ENCODE measurements at regions not wholly inside any gene's neighbourhood (a gene's known extent, or its start where the extent isn't known, plus 50 kb on each side); places are given as distances from the start of the nearest gene placed in this dataset.

DNA sequence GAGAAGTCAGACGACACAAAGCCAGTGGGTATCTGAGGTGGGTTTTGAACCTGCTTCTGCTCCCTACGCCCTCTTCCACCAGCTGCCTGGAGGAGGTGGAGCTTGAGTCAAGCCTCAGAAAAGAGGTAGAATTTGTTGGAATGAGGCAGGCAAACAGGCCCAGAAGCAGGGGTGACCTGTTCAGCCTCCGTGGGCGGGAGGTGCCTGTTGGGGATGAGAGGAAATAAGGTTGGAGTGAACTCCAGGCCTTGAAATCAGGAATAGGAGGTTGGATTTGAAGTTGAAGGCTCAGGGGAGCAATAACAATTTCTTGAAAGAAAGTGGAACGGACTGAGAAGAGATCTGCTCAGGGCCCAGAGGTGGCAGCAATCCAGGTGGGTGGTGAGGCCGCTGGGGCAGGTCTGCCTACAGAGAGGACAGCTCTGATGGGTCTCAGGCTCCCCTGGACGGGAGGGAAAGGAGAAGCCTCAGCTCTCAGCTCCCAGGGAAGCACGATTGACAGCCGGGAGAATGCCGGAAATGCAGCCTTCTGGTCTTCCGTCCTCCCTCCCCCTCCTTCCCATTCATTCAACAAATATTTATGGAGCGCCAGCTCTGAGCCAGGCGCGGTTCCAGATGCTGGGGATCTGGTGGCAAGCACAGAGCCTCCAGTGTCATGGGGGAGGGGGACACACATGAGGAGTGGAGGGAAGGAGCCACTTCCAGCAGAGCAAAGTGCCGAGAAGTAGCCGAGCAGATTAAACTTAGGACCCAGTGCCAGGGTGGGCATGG lies 61.9 kb upstream of the CIBAR2 start:
- DNase-seq (ENCODE audit: low read depth): no peak

- DNase-seq (ENCODE audit: low read depth): no peak
These were observed 62.8 kb upstream of the CIBAR2 start for GRCh38 chr16:85174871-85175723.

DNA sequence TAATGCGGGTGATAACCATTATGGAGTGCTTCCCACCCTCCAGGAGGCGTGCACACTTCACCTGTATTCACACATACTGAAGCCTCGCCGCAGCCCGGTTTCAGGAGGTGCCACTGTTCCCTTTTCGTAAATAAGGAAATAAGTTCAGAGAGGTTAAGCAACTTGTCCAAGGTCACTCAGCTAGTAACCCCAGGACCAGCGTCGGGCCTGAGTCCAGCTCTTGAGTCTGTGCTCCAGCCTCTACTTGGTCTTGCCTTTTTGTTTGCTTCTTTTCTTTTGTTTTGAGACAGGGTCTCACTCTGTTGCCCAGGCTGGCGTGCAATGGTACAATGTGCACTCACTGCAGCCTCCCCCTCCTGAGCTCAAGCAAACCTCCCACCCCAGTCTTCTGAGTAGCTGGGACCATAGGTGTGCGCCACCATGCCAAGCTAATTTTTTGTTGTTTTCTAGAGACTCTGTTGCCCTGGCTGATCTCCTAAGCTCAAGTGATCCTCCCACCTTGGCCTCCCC lies 63.5 kb upstream of the CIBAR2 start:
- no peak for DNase-seq (ENCODE audit: low read depth)

- DNase-seq (ENCODE audit: low read depth): no peak
These were observed 64.5 kb upstream of the CIBAR2 start for GRCh38 chr16:85176541-85177447.

- no peak for DNase-seq (ENCODE audit: low read depth)
These were observed 65.2 kb upstream of the CIBAR2 start for GRCh38 chr16:85177448-85177846.

DNA sequence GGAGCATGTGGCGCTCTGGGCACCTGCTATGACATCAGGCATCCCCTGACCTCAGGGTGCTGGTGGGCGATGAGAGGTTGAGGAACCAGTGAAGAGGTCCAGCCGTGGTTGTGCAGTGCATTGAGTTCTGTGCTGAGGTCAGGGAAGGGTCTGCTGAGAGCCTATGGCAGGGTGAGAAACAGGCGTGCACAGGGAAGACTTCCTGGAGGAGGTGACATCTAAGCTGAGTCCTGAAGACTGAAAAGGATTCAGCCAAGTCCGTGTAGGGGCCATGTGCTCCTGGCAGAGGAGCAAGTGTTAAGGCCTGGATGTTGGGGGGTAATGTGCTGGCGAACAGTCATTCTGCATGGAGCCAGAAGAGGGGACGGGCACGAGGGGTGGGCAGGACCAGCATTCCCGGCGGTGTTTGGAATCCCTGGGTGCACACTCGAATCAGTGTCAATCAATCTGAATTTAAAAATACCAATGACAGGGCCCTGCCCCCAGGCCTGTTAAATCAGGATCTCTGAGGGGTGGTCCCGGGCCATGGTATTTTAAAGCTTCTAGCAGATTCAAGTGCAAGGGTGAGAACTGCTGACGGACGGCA lies 65.8 kb upstream of the CIBAR2 start:
- no peak for DNase-seq (ENCODE audit: low read depth)

- DNase-seq (ENCODE audit: low read depth): no peak
These were observed 66.3 kb upstream of the CIBAR2 start for GRCh38 chr16:85178596-85178995.

DNA sequence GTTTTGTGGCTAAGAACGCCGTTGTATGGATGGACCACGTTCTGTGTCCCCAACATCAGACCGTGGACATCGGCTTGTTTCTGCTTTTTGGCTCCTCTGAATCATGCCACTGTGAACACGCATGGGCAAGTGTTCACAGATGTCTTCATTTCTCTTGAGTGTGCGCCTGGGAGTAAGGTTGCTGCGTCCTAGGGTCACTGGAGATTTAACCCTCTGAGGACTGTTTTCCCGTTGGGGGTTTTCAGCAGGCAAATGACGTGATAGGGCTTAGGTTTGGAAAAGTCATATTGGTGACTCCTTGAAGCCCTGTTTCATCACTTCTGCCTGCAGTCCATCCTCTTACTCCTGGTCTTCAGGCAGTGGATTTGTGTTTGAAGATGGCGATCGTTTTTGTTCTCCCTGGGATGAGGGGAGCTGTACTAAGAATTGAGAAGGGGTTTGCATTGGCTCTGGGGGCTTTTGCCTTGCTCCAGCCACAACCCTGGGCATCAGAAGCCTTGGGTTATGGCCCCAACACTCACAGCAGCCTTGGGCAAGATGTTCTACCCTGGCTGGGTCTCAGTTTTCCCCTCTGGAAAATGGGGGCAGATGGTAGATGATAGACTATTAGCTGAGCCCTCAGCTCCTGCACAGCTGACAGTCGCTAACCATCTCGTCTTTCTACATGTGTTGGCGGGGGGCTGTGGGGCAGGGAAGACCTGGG lies 67.2 kb upstream of the CIBAR2 start:
- no peak for DNase-seq (ENCODE audit: low read depth)

DNA sequence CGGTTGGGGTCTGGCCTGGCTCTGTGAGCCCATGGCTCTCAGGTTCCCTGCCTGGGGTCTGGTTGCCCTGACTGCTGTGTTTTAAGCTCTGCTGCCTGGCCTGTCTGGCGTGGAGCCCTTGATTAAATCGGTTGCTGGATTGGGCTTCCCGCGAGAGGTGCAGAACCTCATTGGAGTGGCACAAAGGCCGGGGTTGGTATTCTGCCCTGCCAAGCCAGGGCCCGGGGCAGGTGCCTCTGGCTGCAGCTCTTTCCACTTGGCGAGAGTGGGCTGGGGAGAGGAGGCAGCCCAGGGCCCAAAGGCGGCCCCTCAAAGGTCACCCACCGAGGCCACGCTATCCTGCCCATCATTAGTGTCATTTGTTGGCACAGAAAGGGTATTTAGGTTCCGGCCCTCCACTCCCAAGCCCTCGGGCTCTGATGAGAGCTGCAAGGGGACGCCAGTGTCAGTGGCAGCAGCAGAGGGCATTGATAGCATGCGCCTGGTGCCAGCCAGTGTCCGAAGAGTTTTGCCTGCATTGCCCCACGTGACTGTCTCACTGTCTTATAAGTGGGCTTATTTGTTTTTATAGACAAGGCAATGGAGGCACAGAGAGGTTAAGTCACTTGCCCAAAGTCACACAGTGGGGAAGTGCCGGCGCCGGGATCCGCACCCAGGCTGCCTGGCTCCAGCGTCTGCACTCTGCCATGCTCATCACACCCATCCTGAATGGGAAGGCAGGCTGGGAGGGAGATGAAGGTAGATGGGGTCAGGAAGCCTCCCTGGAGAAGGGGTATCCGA lies 68.0 kb upstream of the CIBAR2 start:
- no peak for DNase-seq (ENCODE audit: low read depth)

GRCh38 chr16:85180827-85181738 lies 68.8 kb upstream of the CIBAR2 start:
- DNase-seq (ENCODE audit: low read depth): no peak

GRCh38 chr16:85181739-85182129 lies 69.5 kb upstream of the CIBAR2 start:
- DNase-seq (ENCODE audit: low read depth): no peak

GRCh38 chr16:85182286-85182685 lies 70.0 kb upstream of the CIBAR2 start:
- no peak for DNase-seq (ENCODE audit: low read depth)

DNA sequence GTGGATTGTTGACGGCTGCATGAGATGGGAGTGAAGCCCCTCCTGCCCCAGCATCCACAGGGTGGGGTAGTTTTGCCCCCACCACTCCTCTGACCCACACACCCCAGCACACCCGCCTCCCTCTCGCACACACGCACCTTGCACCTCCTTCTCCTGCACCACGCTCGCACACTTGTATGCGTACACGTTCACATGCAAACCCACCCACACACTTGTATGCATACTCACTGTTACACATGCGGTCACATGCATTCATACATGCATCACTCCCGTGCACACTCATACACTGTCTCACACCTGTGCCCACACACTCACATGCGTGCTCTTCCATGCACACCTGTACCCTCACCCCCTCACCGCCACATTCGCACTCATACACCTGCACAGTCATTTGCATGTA lies 70.5 kb upstream of the CIBAR2 start:
- DNase-seq (ENCODE audit: low read depth): no peak

- no peak for DNase-seq (ENCODE audit: low read depth)
These were observed 71.3 kb upstream of the CIBAR2 start for GRCh38 chr16:85183564-85183963.

DNA sequence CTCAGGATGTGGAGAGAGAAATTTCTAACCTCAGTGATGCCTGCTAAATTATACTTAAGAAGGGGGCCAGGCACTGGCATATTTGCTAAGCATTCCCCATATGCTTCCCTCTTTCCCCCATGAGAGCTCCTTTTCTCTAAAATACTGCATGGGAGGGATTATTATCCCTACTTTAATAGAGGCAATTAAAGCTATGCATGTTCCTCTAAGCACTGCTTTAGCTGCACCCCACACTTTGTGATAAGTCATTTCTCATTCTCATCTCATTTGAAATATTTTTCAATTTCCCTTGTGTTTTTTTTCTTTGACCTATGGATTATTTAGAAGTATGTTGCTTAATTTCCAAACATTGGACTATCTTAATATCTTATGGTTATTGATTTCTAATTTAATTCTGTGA lies 72.1 kb upstream of the CIBAR2 start:
- no peak for DNase-seq (ENCODE audit: low read depth)

DNA sequence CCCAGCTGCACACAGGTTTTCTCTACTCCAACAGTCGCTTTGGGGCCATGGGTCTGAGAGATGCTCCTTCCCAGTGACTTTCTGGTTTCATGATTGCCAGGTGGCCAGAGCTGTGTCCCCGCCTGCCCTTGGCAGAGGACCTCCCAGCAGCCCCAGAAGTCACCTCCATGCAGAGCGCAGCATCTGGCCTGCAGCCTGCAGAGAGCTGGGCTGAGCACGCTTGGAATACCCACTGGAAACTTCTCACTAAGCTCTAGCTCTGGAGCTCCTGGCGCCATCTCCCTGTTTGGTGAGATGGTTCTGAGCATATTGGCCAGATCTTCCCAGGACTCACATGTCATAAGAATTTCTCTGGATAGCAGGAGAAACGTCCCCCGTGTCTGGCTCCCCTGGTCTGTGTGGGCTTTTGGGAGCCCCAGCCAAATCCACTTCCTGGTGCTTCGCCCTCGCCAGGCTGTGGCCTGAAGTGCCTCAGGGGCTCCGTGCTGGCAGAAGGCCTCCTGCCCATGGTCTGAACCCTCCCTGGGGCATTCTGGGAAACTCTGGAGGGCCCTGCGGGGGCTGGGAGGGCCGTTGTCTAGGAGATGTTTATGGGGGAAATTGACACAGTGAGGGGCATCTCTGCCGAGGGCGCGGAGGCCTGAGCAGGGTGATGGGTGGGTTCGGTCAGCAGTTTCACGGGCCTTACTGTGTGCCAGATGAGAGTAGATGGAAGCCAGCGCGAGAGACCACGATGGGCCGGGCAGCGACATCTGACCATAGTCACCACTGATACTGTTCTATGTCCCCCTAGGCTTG lies 73.2 kb upstream of the CIBAR2 start:
- DNase-seq (ENCODE audit: low read depth): no peak

- DNase-seq (ENCODE audit: low read depth): no peak
These were observed 74.7 kb upstream of the CIBAR2 start for GRCh38 chr16:85187002-85187401.

DNA sequence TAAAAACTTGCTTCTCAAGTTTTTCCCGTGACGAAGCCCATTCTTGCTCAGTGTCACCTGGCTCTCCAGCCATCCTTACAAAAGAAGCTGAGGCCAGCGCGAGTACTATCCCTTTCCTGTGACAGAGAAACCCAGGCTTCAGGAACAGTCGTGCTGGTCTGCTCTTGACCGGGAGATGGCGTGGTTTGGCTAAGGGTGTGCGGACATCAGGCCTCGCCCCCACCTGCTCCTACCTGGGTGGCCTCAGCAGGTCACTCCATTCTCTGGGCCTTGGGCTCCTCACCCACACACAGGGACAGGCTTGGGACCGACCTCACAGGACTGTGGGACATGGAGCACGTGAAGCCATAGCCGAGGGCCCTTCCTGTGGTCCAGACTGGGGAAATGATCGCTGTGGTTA lies 75.2 kb upstream of the CIBAR2 start:
- DNase-seq (ENCODE audit: low read depth): no peak

All from stimulated activated CD8-positive, alpha-beta memory T cell treated with anti-CD3 and anti-CD28 coated beads, Interleukin-12 subunit alpha, Interleukin-12 subunit beta, amount 100 ng/mL, for 4 hours (primary cell).